Cardiac muscle cell (in vitro differentiated cells and primary cell): ENCODE measurements at regions not wholly inside any gene's neighbourhood (a gene's known extent, or its start where the extent isn't known, plus 50 kb on each side); places are given as distances from the start of the nearest gene placed in this dataset.

ENCODE experiments used
- DNase-seq, 2 donors: peaks; one replicate each; pipeline versions ENCODE4 v3.0.0 to v3.0.0-alpha.2; 2010 to 2017; ENCODE audit warnings: low read depth in 1 of 2, low spot score in 1 of 2
- H3K27ac ChIP-seq: fragments of 200-600 bp; sonication (generic); 2 replicates; pipeline ENCODE4 v1.5.1; 2016
- H3K27me3 ChIP-seq: fragments of 200-600 bp; sonication (generic); 2 replicates; pipeline ENCODE4 v1.6.0; 2016; ENCODE audit warnings: control low read depth
- H3K36me3 ChIP-seq: fragments of 200-600 bp; sonication (generic); 2 replicates; pipeline ENCODE4 v1.5.1; 2016; ENCODE audit warnings: control low read depth
- H3K4me1 ChIP-seq: fragments of 200-600 bp; sonication (generic); 2 replicates; pipeline ENCODE4 v1.8.1; 2017; ENCODE audit warnings: low read depth, mild to moderate bottlenecking, mixed run types
- H3K4me3 ChIP-seq: fragments of 200-600 bp; sonication (generic); 2 replicates; pipeline ENCODE4 v1.5.1; 2016; ENCODE audit warnings: mild to moderate bottlenecking
- H3K9me3 ChIP-seq: fragments of 200-600 bp; sonication (generic); 2 replicates; pipeline ENCODE4 v1.5.1; 2017; ENCODE audit warnings: low read depth, mild to moderate bottlenecking, control low read depth
- TF ChIP-seq, protein P1 (sequence below): IDR thresholded peaks from 2 replicates; pipeline ENCODE4 v1.5.1; 2012; ENCODE audit warnings: low read depth, mild to moderate bottlenecking, low read length

DNA sequence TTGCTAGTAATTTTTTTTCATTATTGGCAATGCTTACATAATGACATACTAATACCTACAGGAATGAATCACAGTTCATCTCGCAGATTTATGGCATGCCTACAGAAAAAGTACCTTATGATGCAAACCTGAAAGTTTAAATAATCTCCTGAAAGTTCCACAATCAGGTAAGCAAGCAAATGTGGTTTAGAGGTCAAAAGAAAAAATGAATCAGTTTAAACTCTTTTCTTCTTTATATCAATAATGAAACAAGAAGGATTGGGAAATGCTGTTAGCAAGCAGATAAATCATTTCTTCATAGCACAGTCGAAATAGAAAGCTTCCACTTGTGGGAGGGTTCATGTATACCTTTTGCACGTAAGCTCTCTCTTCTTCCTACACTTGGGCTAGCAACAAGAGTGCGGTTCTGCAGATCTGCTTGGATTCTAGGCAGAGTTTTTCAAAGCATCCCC lies 53.7 kb upstream of the MTPN start:
- Histone ChIP-seq H3K9me3 (no peaks in the 10 kb centered on the region), H3K4me1 (peaks cover 30% of the 10 kb centered on the region), H3K4me3 (no peak overlapping the region), H3K27ac (no peak overlapping the region), H3K27me3 (no peaks in the 10 kb centered on the region), H3K36me3 (no peaks in the 10 kb centered on the region)
- DNase-seq, result no peak
- TF ChIP-seq, protein P1, sequence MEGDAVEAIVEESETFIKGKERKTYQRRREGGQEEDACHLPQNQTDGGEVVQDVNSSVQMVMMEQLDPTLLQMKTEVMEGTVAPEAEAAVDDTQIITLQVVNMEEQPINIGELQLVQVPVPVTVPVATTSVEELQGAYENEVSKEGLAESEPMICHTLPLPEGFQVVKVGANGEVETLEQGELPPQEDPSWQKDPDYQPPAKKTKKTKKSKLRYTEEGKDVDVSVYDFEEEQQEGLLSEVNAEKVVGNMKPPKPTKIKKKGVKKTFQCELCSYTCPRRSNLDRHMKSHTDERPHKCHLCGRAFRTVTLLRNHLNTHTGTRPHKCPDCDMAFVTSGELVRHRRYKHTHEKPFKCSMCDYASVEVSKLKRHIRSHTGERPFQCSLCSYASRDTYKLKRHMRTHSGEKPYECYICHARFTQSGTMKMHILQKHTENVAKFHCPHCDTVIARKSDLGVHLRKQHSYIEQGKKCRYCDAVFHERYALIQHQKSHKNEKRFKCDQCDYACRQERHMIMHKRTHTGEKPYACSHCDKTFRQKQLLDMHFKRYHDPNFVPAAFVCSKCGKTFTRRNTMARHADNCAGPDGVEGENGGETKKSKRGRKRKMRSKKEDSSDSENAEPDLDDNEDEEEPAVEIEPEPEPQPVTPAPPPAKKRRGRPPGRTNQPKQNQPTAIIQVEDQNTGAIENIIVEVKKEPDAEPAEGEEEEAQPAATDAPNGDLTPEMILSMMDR, result no peak

DNA sequence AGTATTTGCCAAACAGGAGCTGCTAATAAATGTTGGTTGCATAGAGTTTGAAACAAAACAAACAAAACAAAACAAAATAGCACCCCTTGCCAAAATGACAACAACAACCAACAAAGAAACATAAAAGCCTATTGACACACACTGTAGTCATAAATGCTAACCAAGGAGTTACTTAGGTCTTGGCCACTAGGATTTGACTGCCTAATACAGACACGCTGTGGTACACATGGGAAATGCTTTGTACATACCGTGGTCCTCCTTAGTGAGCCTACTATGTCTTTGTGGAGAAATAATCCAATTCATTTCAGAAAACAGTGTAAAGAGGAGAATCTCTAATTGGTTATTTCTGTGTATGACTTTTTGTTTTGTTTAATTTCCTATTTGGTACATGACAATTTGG lies 53.2 kb upstream of the MTPN start:
- no peak overlapping the region for H3K4me3 ChIP-seq
- no peaks in the 10 kb centered on the region for H3K27me3 ChIP-seq
- TF ChIP-seq, protein P1, result no peak
- H3K36me3 ChIP-seq, result no peaks in the 10 kb centered on the region
- peaks cover 29% of the 10 kb centered on the region for H3K4me1 ChIP-seq
- H3K9me3 ChIP-seq, result no peaks in the 10 kb centered on the region
- DNase-seq, result no peak
- no peak overlapping the region for H3K27ac ChIP-seq

DNA sequence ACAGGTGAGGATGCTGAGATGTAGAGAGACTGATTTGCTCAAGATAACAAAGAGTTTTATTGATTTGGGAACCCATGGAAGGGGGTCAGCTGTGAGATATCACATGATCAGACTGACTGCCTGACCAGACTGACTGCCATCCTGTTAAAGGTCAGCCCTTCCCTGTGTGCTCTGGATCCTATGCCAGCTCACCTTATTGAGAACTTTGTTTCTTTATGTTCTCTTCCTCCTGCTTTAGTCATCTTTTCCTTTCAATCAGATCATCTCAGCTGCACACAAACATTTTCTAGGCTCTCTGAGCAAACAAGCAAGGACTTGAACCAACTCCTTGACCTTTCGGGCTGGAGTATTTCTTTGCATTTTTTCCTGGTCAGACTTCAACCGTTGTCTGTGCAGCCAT lies 50.0 kb upstream of the MTPN start:
- H3K27me3 ChIP-seq, result no peaks in the 10 kb centered on the region
- DNase-seq, result no peak
- TF ChIP-seq, protein P1, result no peak
- H3K9me3 ChIP-seq, result no peaks in the 10 kb centered on the region
- H3K4me1 ChIP-seq, result peaks cover 5% of the 10 kb centered on the region
- no peaks in the 10 kb centered on the region for H3K36me3 ChIP-seq
- no peak overlapping the region for H3K4me3 ChIP-seq
- H3K27ac ChIP-seq, result no peak overlapping the region
